Colonic mucosa (tissue), 4 donors: ENCODE measurements at regions not wholly inside any gene's neighbourhood (a gene's known extent, or its start where the extent isn't known, plus 50 kb on each side); places are given as distances from the start of the nearest gene placed in this dataset.
"Not testable (repeated sequence)": the region's sequence is repeated elsewhere in the genome, so short reads cannot be mapped to it uniquely, and the experiment has no call there.

Experiments
- DNase-seq: peaks from one replicate; pipeline ENCODE4 v3.0.0-alpha.2; 2020
- H3K27ac ChIP-seq: fragments of 200-600 bp; one replicate; pipeline ENCODE4 v1.8.0; 2021
- H3K27me3 ChIP-seq: fragments of 200-600 bp; one replicate; pipeline ENCODE4 v1.8.0; 2021
- H3K36me3 ChIP-seq: fragments of 200-600 bp; one replicate; pipeline ENCODE4 v1.8.0; 2021
- H3K4me1 ChIP-seq: fragments of 200-600 bp; one replicate; pipeline ENCODE4 v1.8.0; 2021; ENCODE audit warnings: mild to moderate bottlenecking
- H3K4me3 ChIP-seq: fragments of 200-600 bp; one replicate; pipeline ENCODE4 v1.8.0; 2021
- H3K9ac ChIP-seq, 2 donors: one replicate each; pipeline ENCODE4 v1.7.0; 2013; ENCODE audit warnings: control low read depth in 2 of 2, low read depth in 2 of 2, low read length in 2 of 2
- H3K9me3 ChIP-seq: fragments of 200-600 bp; one replicate; pipeline ENCODE4 v1.8.0; 2021
- CTCF ChIP-seq: fragments of 200-600 bp; IDR thresholded peaks from one replicate; pipeline ENCODE4 v1.8.0; 2022; ENCODE audit warnings: antibody characterized with exemption, mild to moderate bottlenecking
- intact Hi-C: fragments of 100-400 bp; cut with DNase I; formaldehyde crosslinking; loops from one replicate; pipeline ENCODE4 v1.14.1; 2022
- donor health status: healthy.
- donor health status: DM: no; HTN: no; CAD: no.
- donor health status: DM: no; HTN: no; CAD: no.

GRCh38 chr14:66322564-66322963, 163.6 kb upstream of the CCDC196 start:
- H3K9ac ChIP-seq: no peak overlapping the region
- intact Hi-C loops: no loop called here
- no peaks in the 10 kb centered on the region for H3K9me3 ChIP-seq
- no peaks in the 10 kb centered on the region for H3K4me1 ChIP-seq
- no peaks in the 10 kb centered on the region for H3K36me3 ChIP-seq
- DNase-seq: no peak
- TF ChIP-seq CTCF: no peak
- H3K27ac ChIP-seq: no peak overlapping the region
- no peaks in the 10 kb centered on the region for H3K27me3 ChIP-seq
- H3K4me3 ChIP-seq: no peak overlapping the region

- no peak for TF ChIP-seq CTCF
- intact Hi-C loops: no loop called here
- Histone ChIP-seq H3K27me3 (no peaks in the 10 kb centered on the region), H3K9me3 (no peaks in the 10 kb centered on the region), H3K4me3 (no peak overlapping the region), H3K9ac (no peak overlapping the region), H3K4me1 (no peaks in the 10 kb centered on the region), H3K36me3 (no peaks in the 10 kb centered on the region), H3K27ac (no peak overlapping the region)
- DNase-seq: no peak
Measured at GRCh38 chr14:66330228-66330627, 155.9 kb upstream of the CCDC196 start.

DNA sequence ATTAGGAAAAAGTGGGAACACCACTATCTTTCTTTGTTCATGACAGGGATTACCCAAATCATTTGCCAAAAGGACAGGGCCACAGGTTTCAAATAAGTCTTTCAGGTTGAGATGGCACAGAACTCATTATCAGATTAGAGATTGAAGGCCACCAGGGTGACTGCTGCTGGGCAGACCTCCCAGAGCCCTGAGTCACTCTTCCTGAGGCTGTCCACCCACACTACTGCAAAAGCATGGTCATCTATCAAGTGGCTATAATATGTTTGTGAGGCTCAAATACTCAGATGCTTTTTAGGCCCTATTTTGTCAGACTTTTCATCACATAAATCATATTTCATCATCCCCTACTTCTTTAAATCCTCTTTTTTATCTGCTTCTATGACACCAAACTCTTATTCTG, 155.3 kb upstream of the CCDC196 start:
- intact Hi-C loops: no loop called here
- TF ChIP-seq CTCF: no peak
- no peaks in the 10 kb centered on the region for H3K36me3 ChIP-seq

GRCh38 chr14:66333293-66333692, 152.9 kb upstream of the CCDC196 start:
- H3K9ac ChIP-seq, intact Hi-C loops: not testable (repeated sequence)

More for the DNA sequence above, 155.3 kb upstream of the CCDC196 start:
- DNase-seq: no peak
- H3K4me1 ChIP-seq: no peaks in the 10 kb centered on the region
- H3K27ac ChIP-seq: no peak overlapping the region
- no peaks in the 10 kb centered on the region for H3K9me3 ChIP-seq
- H3K27me3 ChIP-seq: no peaks in the 10 kb centered on the region
- H3K9ac ChIP-seq: no peak overlapping the region
- no peak overlapping the region for H3K4me3 ChIP-seq

DNA sequence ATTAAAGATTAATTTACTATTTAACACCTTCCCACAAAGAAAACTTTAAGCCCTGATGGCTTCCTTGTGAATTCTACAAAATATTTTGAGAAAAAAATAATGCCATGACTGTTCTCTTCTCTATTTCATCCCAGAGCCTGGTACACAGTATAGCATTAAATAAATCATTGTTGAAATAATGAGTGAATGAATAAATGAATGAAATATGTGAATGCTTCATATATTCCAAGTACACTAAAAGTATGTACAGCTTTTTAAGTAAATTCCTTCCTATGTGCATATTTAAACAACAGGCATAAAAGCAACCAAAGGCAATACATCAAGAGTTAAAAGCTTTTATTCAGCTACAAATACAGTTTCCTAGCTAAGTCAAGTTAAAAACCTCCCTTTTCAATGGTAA, 144.9 kb upstream of the CCDC196 start:
- no peak for TF ChIP-seq CTCF
- intact Hi-C loops: no loop called here
- no peaks in the 10 kb centered on the region for H3K4me1 ChIP-seq

More at GRCh38 chr14:66333293-66333692, 152.9 kb upstream of the CCDC196 start:
- not testable (repeated sequence) for H3K27me3 ChIP-seq, DNase-seq, H3K4me1 ChIP-seq, H3K36me3 ChIP-seq, H3K4me3 ChIP-seq, H3K9me3 ChIP-seq, H3K27ac ChIP-seq

GRCh38 chr14:66345986-66346385, 140.2 kb upstream of the CCDC196 start:
- Histone ChIP-seq H3K4me3 (no peak overlapping the region), H3K9me3 (no peaks in the 10 kb centered on the region), H3K27ac (no peak overlapping the region), H3K4me1 (no peaks in the 10 kb centered on the region), H3K27me3 (no peaks in the 10 kb centered on the region), H3K36me3 (no peaks in the 10 kb centered on the region), H3K9ac (no peak overlapping the region)
- intact Hi-C loops: no loop called here
- DNase-seq: no peak
- no peak for TF ChIP-seq CTCF

More for the DNA sequence above, 144.9 kb upstream of the CCDC196 start:
- no peaks in the 10 kb centered on the region for H3K36me3 ChIP-seq
- no peaks in the 10 kb centered on the region for H3K27me3 ChIP-seq
- no peak overlapping the region for H3K9ac ChIP-seq
- no peaks in the 10 kb centered on the region for H3K9me3 ChIP-seq
- H3K4me3 ChIP-seq: no peak overlapping the region
- no peak for DNase-seq
- no peak overlapping the region for H3K27ac ChIP-seq
